CD14-positive monocyte (primary cell): ENCODE measurements at regions not wholly inside any gene's neighbourhood (a gene's known extent, or its start where the extent isn't known, plus 50 kb on each side); places are given as distances from the start of the nearest gene placed in this dataset.

Experiments used
- DNase-seq, 3 donors: peaks; one replicate each; pipeline ENCODE4 v3.0.0-alpha.2; 2011 to 2022
- H2AFZ ChIP-seq: 2 replicates; pipeline ENCODE4 v1.6.0; 2012; ENCODE audit warnings: mild to moderate bottlenecking, low read depth, low read length, inconsistent platforms; ENCODE audit not compliant: insufficient read depth, poor library complexity, severe bottlenecking
- H3K27ac ChIP-seq, 2 donors: 1 replicate in 1 of 2; 2 replicates in 1 of 2; pipeline ENCODE4 v1.5.1; 2012 to 2013; ENCODE audit warnings: low read length in 2 of 2, control low read depth in 1 of 2, inconsistent platforms in 1 of 2, low read depth in 1 of 2, mild to moderate bottlenecking in 1 of 2
- H3K27me3 ChIP-seq, 2 donors: one replicate each; pipeline versions ENCODE4 v1.6.0 to v1.6.1; 2011 to 2013; ENCODE audit warnings: low read length in 2 of 2; ENCODE audit not compliant: control insufficient read depth in 2 of 2, insufficient read depth in 2 of 2
- H3K36me3 ChIP-seq, 2 donors: replicated peaks in 1 of 2; 1 replicate in 1 of 2; 2 replicates in 1 of 2; pipeline versions ENCODE4 v1.5.1 to v1.6.1; 2012 to 2013; ENCODE audit warnings: low read length in 2 of 2, control low read depth in 1 of 2, inconsistent platforms in 1 of 2, mild to moderate bottlenecking in 1 of 2; ENCODE audit not compliant: insufficient read depth in 2 of 2, control insufficient read depth in 1 of 2
- H3K4me1 ChIP-seq, 2 donors: 1 replicate in 1 of 2; 2 replicates in 1 of 2; pipeline versions ENCODE4 v1.5.1 to v1.6.1; 2012 to 2013; ENCODE audit warnings: low read length in 2 of 2, control low read depth in 1 of 2, inconsistent platforms in 1 of 2, mild to moderate bottlenecking in 1 of 2, moderate library complexity in 1 of 2; ENCODE audit not compliant: insufficient read depth in 2 of 2, control insufficient read depth in 1 of 2
- H3K4me2 ChIP-seq: replicated peaks from 2 replicates; pipeline ENCODE3; 2012; ENCODE audit warnings: low read length, moderate library complexity, mild to moderate bottlenecking; ENCODE audit not compliant: poor library complexity, severe bottlenecking; ENCODE audit errors: extremely low read depth
- H3K4me3 ChIP-seq, 3 experiments: fragments of 200-600 bp in 1 of 3; sonication (generic) in 1 of 3; replicated peaks in 1 of 3; 1 replicate in 2 of 3; 2 replicates in 1 of 3; pipeline ENCODE4 v1.5.1; 2011 to 2013; ENCODE audit warnings: low read length in 3 of 3, mild to moderate bottlenecking in 3 of 3, control low read depth in 2 of 3, low read depth in 2 of 3, inconsistent platforms in 1 of 3, moderate library complexity in 1 of 3
- H3K79me2 ChIP-seq: 2 replicates; pipeline ENCODE4 v1.6.0; 2012; ENCODE audit warnings: mild to moderate bottlenecking, control low read depth, inconsistent platforms, low read length, moderate library complexity; ENCODE audit not compliant: insufficient read depth
- H3K9ac ChIP-seq: 2 replicates; pipeline ENCODE4 v1.6.0; 2017; ENCODE audit warnings: low read length, mild to moderate bottlenecking; ENCODE audit not compliant: insufficient read depth, poor library complexity, severe bottlenecking
- H3K9me3 ChIP-seq, 2 donors: replicated peaks in 1 of 2; 1 replicate in 1 of 2; 2 replicates in 1 of 2; pipeline versions ENCODE4 v1.5.1 to v1.6.1; 2012 to 2013; ENCODE audit warnings: low read length in 2 of 2, control low read depth in 1 of 2; ENCODE audit not compliant: control insufficient read depth in 1 of 2, insufficient read depth in 1 of 2
- H4K20me1 ChIP-seq: 2 replicates; pipeline ENCODE4 v1.6.0; 2012; ENCODE audit warnings: mild to moderate bottlenecking, low read length, control low read depth, moderate library complexity; ENCODE audit not compliant: insufficient read depth
- H3K27ac Mint-ChIP-seq, 7 donors: one replicate each; pipeline ENCODE4 v1.8.0; 2020; ENCODE audit warnings: mild to moderate bottlenecking in 7 of 7, mixed read lengths in 7 of 7, moderate library complexity in 6 of 7, inconsistent platforms in 2 of 7
- H3K27me3 Mint-ChIP-seq, 3 donors: one replicate each; pipeline ENCODE4 v1.8.0; 2021 to 2022; ENCODE audit warnings: low read depth in 3 of 3, mild to moderate bottlenecking in 3 of 3, mixed read lengths in 3 of 3, moderate library complexity in 3 of 3, inconsistent platforms in 1 of 3
- H3K36me3 Mint-ChIP-seq, 2 donors: one replicate each; pipeline ENCODE4 v1.8.0; 2020; ENCODE audit warnings: mixed read lengths in 2 of 2, inconsistent platforms in 1 of 2, mild to moderate bottlenecking in 1 of 2
- H3K4me1 Mint-ChIP-seq: one replicate; pipeline ENCODE4 v1.8.0; 2020; ENCODE audit warnings: mild to moderate bottlenecking, mixed read lengths
- H3K4me3 Mint-ChIP-seq, 2 donors: one replicate each; pipeline ENCODE4 v1.8.0; 2020; ENCODE audit warnings: mild to moderate bottlenecking in 2 of 2, mixed read lengths in 2 of 2, moderate library complexity in 1 of 2
- H3K9me3 Mint-ChIP-seq, 7 donors: one replicate each; pipeline ENCODE4 v1.8.0; 2020 to 2022; ENCODE audit warnings: mixed read lengths in 7 of 7, mild to moderate bottlenecking in 6 of 7, moderate library complexity in 6 of 7, inconsistent platforms in 2 of 7
- CTCF ChIP-seq: fragments of 200-600 bp; IDR thresholded peaks from one replicate; pipeline ENCODE4 v1.8.0; 2022; ENCODE audit warnings: antibody characterized with exemption, mild to moderate bottlenecking
- WGBS: methylation state at CpG from one replicate; pipeline ENCODE4 v1.1.5; 2013; ENCODE audit warnings: missing lambda C conversion rate; ENCODE audit not compliant: insufficient coverage; 5-methylcytosine and 5-hydroxymethylcytosine counted together
- intact Hi-C, 2 donors: fragments of 100-400 bp; cut with micrococcal nuclease; formaldehyde crosslinking; loops; one replicate each; pipeline versions ENCODE4 v1.15.0 to v1.15.1; 2023

- H3K27ac Mint-ChIP-seq, result no peak overlapping the region
- no peak for TF ChIP-seq CTCF
- H3K4me2 ChIP-seq, result no peak overlapping the region
- no peaks in the 10 kb centered on the region for H3K4me1 ChIP-seq
- H3K36me3 Mint-ChIP-seq, result no peaks in the 10 kb centered on the region
- H3K27me3 Mint-ChIP-seq, result peaks cover 0 to 1% (median 0%) of the 10 kb centered on the region in 3 donors
- H3K27ac ChIP-seq, result no peak overlapping the region
- intact Hi-C loops, result no loop called here
- peaks cover 0 to 5% (median 2%) of the 10 kb centered on the region in 7 donors for H3K9me3 Mint-ChIP-seq
- H3K4me3 ChIP-seq, result no peak overlapping the region
- H4K20me1 ChIP-seq, result no peaks in the 10 kb centered on the region
- no peak overlapping the region for H2AFZ ChIP-seq
- no peaks in the 10 kb centered on the region for H3K27me3 ChIP-seq
- H3K9ac ChIP-seq, result no peak overlapping the region
- no peak overlapping the region for H3K4me3 Mint-ChIP-seq
- no peak for DNase-seq
- H3K79me2 ChIP-seq, result no peaks in the 10 kb centered on the region
- no peaks in the 10 kb centered on the region for H3K9me3 ChIP-seq
- 83% methylated on average over 3 of the region's 6 CpGs for whole genome bisulfite sequencing
- no peaks in the 10 kb centered on the region for H3K36me3 ChIP-seq
- H3K4me1 Mint-ChIP-seq, result no peaks in the 10 kb centered on the region
These were observed 722.9 kb downstream of the BCL11A start for GRCh38 chr2:59830601-59831000.

DNA sequence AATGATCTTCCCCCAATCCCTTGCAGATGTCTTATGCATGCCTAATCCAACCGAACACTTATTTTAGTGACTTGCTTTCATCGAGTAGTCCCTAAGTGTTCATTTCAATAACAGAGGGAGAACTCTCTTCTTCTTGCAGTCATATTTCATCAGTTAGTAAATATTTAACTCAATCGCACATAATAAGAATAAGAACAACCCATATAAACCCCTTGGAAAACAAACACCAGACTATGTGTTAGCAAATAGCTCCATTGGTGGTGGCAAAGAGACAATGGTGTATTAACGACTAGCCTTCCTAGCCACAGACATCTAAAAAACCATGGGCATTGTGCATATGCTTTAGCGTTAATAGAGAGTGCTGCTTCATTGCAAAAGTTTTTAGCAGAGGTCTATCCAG, 725.8 kb downstream of the BCL11A start:
- Histone ChIP-seq H4K20me1 (no peaks in the 10 kb centered on the region), H3K9ac (no peak overlapping the region), H3K4me3 (no peak overlapping the region), H3K9me3 (no peaks in the 10 kb centered on the region), H2AFZ (no peak overlapping the region), H3K27me3 (no peaks in the 10 kb centered on the region), H3K4me2 (no peak overlapping the region), H3K4me1 (no peaks in the 10 kb centered on the region), H3K36me3 (no peaks in the 10 kb centered on the region), H3K27ac (no peak overlapping the region), H3K79me2 (no peaks in the 10 kb centered on the region)
- Mint-ChIP-seq H3K27ac (no peak overlapping the region), H3K36me3 (no peaks in the 10 kb centered on the region), H3K27me3 (peaks cover 0 to 1% (median 0%) of the 10 kb centered on the region in 3 donors), H3K9me3 (peaks cover 0 to 3% (median 0%) of the 10 kb centered on the region in 7 donors), H3K4me1 (no peaks in the 10 kb centered on the region), H3K4me3 (no peak overlapping the region)
- DNase-seq, result no peak
- no peak for TF ChIP-seq CTCF
- intact Hi-C loops, result no loop called here
- no CpG with 5 or more reads among the region's 5 CpGs for WGBS
